Uterus (tissue), 2 donors: ENCODE measurements at regions not wholly inside any gene's neighbourhood (a gene's known extent, or its start where the extent isn't known, plus 50 kb on each side); places are given as distances from the start of the nearest gene placed in this dataset.
"Not testable (repeated sequence)": the region's sequence is repeated elsewhere in the genome, so short reads cannot be mapped to it uniquely, and the experiment has no call there.

Source experiments
- CTCF ChIP-seq, 4 experiments: fragments of 200-600 bp in 2 of 4; fragments of 450-650 bp in 2 of 4; sonication (generic) in 2 of 4; IDR thresholded peaks; one replicate each; pipeline ENCODE4 v1.5.1; 2016 to 2019; ENCODE audit warnings: antibody characterized with exemption in 4 of 4, mild to moderate bottlenecking in 2 of 4, moderate library complexity in 1 of 4
- POLR2A ChIP-seq, 2 donors: fragments of 450-650 bp; IDR thresholded peaks; one replicate each; pipeline ENCODE4 v1.6.1; 2016; ENCODE audit warnings: antibody characterized with exemption in 2 of 2, mild to moderate bottlenecking in 1 of 2, moderate library complexity in 1 of 2

GRCh38 chr16:72627182-72627896, 420.6 kb downstream of the ZFHX3 start:
- TF ChIP-seq CTCF, POLR2A (IDR thresholded peaks at IDR 0.05): not testable (repeated sequence)
